OCI-LY3 (cell line): ENCODE measurements at regions not wholly inside any gene's neighbourhood (a gene's known extent, or its start where the extent isn't known, plus 50 kb on each side); places are given as distances from the start of the nearest gene placed in this dataset.

Source experiments
- H2AFZ ChIP-seq: fragments of 200-600, 300-600 bp; shearing (Covaris generic); 2 replicates; pipeline ENCODE4 v1.6.0; 2014; ENCODE audit warnings: antibody characterized with exemption, low read depth, low read length
- H3K27ac ChIP-seq: fragments of 200-600, 300-600 bp; sonication (generic); 2 replicates; pipeline ENCODE4 v1.5.1; 2014; ENCODE audit warnings: mild to moderate bottlenecking, low read length, moderate library complexity, mixed read lengths
- H3K27me3 ChIP-seq: fragments of 200-600, 300-600 bp; sonication (generic); 2 replicates; pipeline ENCODE4 v1.6.1; 2014; ENCODE audit warnings: low read depth, low read length, mixed read lengths
- H3K36me3 ChIP-seq: fragments of 200-600, 300-600 bp; sonication (generic); replicated peaks from 2 replicates; pipeline ENCODE3; 2014; ENCODE audit warnings: low read depth, low read length, mixed read lengths
- H3K4me1 ChIP-seq: fragments of 300-600, 200-600 bp; sonication (generic); 2 replicates; pipeline ENCODE4 v1.6.1; 2014; ENCODE audit warnings: low read length, mixed read lengths
- H3K4me2 ChIP-seq: fragments of 200-600, 300-600 bp; sonication (generic); 2 replicates; pipeline ENCODE4 v1.6.1; 2014; ENCODE audit warnings: low read length, mixed read lengths
- H3K4me3 ChIP-seq: fragments of 300-600, 200-600 bp; sonication (generic); 2 replicates; pipeline ENCODE4 v1.5.1; 2014; ENCODE audit warnings: antibody characterized with exemption, mild to moderate bottlenecking, low read length, moderate library complexity
- H3K79me2 ChIP-seq: fragments of 300-600, 200-600 bp; shearing (Covaris generic); 2 replicates; pipeline ENCODE4 v1.6.1; 2014; ENCODE audit warnings: mild to moderate bottlenecking, low read length, mixed read lengths
- H3K9ac ChIP-seq: fragments of 300-600, 200-600 bp; shearing (Covaris generic); 2 replicates; pipeline ENCODE4 v1.6.0; 2014; ENCODE audit warnings: mild to moderate bottlenecking, low read length, moderate library complexity
- H3K9me3 ChIP-seq: fragments of 200-600, 300-600 bp; shearing (Covaris generic); 2 replicates; pipeline ENCODE4 v1.6.1; 2014; ENCODE audit warnings: low read length, mixed read lengths; ENCODE audit not compliant: insufficient read depth
- H4K20me1 ChIP-seq: fragments of 200-600, 300-600 bp; sonication (generic); 2 replicates; pipeline ENCODE4 v1.6.1; 2016; ENCODE audit warnings: low read length, mixed read lengths; ENCODE audit not compliant: insufficient read depth
- EZH2phosphoT487 ChIP-seq: fragments of 200-600 bp; shearing (Covaris generic); IDR thresholded peaks from 2 replicates; pipeline ENCODE4 v1.6.1; 2018; ENCODE audit warnings: antibody characterized with exemption, mixed run types, low read depth
- TF ChIP-seq, protein P1 (sequence below): fragments of 200-600, 300-600 bp; sonication (generic); IDR thresholded peaks from 2 replicates; pipeline ENCODE4 v1.5.1; 2014; ENCODE audit warnings: antibody characterized with exemption, low read length, low read depth

DNA sequence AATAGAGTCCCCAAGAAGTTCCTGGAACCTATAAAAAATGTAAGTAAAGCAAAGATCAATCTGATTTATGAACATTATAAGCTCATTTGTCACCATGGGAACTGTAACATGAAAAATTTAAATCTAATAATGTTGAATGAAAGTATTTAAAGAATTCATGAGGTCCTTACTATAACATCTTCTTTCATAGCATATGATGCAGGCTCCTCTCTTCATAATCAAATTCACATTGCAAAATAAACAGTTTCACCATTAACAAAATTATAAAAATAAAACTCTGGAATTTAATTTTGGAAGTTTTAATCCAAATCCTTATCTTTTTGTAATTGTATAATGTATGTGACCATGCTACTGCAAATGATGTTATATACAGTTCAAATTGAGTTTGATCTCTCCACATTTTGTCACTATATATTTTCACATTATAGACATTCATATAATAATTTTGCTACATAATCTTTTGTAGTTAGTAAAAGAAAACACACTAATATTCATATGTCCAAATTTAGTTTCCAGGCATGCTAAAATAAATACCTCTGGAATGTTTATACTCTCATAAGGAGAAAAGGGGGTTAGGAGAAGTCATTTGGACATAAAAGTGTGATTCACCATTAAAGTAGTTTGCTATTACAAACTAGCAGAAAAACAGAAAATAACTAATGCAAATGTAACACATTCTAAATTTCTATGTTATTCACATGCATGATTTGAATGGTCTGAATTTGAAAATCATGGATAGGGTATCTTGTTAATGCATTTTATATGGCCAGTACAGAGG lies 954.1 kb downstream of the DSC3 start:
- H3K4me2 ChIP-seq = no peak overlapping the region
- H3K36me3 ChIP-seq = no peaks in the 10 kb centered on the region
- no peaks in the 10 kb centered on the region for H3K79me2 ChIP-seq
- no peak overlapping the region for H3K27ac ChIP-seq
- H3K27me3 ChIP-seq = no peaks in the 10 kb centered on the region
- H3K4me1 ChIP-seq = no peaks in the 10 kb centered on the region
- no peak overlapping the region for H3K4me3 ChIP-seq
- no peak for TF ChIP-seq EZH2phosphoT487
- TF ChIP-seq, protein P1, sequence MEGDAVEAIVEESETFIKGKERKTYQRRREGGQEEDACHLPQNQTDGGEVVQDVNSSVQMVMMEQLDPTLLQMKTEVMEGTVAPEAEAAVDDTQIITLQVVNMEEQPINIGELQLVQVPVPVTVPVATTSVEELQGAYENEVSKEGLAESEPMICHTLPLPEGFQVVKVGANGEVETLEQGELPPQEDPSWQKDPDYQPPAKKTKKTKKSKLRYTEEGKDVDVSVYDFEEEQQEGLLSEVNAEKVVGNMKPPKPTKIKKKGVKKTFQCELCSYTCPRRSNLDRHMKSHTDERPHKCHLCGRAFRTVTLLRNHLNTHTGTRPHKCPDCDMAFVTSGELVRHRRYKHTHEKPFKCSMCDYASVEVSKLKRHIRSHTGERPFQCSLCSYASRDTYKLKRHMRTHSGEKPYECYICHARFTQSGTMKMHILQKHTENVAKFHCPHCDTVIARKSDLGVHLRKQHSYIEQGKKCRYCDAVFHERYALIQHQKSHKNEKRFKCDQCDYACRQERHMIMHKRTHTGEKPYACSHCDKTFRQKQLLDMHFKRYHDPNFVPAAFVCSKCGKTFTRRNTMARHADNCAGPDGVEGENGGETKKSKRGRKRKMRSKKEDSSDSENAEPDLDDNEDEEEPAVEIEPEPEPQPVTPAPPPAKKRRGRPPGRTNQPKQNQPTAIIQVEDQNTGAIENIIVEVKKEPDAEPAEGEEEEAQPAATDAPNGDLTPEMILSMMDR = no peak
- H2AFZ ChIP-seq = no peak overlapping the region
- H3K9ac ChIP-seq = no peak overlapping the region
- no peaks in the 10 kb centered on the region for H3K9me3 ChIP-seq
- no peaks in the 10 kb centered on the region for H4K20me1 ChIP-seq

DNA sequence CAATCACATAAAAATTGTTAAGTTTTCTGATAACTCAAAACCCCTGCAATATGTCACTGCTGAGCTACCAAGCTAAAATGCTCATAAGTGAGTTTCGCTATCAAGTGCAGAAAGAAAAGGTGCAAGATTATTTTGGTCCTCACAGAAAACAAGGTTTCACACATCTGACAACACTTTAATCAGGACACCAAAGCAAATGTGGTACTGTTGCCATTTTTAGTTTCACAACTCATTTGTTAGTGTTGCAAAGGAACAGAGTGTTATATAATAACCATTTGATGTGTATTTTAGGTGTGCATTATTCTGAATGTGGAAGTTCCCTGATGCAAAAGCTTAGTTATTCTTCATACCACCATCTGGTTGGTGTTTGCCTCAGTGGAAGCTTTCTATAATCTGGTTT lies 956.2 kb downstream of the DSC3 start:
- Histone ChIP-seq H3K4me1 (no peaks in the 10 kb centered on the region), H3K4me3 (no peak overlapping the region), H3K27me3 (no peaks in the 10 kb centered on the region), H3K4me2 (no peak overlapping the region), H3K9ac (no peak overlapping the region), H3K36me3 (no peaks in the 10 kb centered on the region), H3K79me2 (no peaks in the 10 kb centered on the region), H3K27ac (no peak overlapping the region), H2AFZ (no peak overlapping the region), H3K9me3 (no peaks in the 10 kb centered on the region), H4K20me1 (no peaks in the 10 kb centered on the region)
- TF ChIP-seq, protein P1 = no peak
- TF ChIP-seq EZH2phosphoT487 = no peak

DNA sequence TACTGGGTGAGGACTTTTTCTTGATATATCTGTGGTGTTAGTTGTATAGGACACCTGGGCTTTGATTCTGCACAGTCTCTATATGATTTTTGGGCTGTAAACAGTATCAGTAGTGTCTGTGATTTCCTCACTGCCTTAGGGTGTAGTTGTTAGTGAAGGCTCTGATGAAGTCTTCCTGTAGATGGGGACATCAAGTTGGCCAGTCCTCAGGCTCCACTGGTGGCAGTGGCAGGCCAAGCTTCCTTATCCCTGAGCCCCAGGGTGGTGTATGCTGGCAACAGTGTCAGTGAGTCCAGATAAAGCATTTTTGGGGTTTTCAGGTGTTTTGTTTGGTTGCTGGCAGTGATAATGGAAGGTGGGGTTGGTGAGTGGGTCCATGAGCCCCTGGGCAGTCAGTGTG lies 961.4 kb downstream of the DSC3 start:
- H2AFZ ChIP-seq = no peak overlapping the region
- TF ChIP-seq, protein P1 = no peak
- TF ChIP-seq EZH2phosphoT487 = no peak
- no peaks in the 10 kb centered on the region for H3K4me1 ChIP-seq
- no peaks in the 10 kb centered on the region for H3K36me3 ChIP-seq
- H3K79me2 ChIP-seq = no peaks in the 10 kb centered on the region
- H4K20me1 ChIP-seq = no peaks in the 10 kb centered on the region
- no peak overlapping the region for H3K4me3 ChIP-seq
- H3K9me3 ChIP-seq = peaks cover 6% of the 10 kb centered on the region; the same call in 1 of the 2 replicates
- no peak overlapping the region for H3K27ac ChIP-seq
- H3K27me3 ChIP-seq = no peaks in the 10 kb centered on the region
- no peak overlapping the region for H3K9ac ChIP-seq
- no peak overlapping the region for H3K4me2 ChIP-seq

DNA sequence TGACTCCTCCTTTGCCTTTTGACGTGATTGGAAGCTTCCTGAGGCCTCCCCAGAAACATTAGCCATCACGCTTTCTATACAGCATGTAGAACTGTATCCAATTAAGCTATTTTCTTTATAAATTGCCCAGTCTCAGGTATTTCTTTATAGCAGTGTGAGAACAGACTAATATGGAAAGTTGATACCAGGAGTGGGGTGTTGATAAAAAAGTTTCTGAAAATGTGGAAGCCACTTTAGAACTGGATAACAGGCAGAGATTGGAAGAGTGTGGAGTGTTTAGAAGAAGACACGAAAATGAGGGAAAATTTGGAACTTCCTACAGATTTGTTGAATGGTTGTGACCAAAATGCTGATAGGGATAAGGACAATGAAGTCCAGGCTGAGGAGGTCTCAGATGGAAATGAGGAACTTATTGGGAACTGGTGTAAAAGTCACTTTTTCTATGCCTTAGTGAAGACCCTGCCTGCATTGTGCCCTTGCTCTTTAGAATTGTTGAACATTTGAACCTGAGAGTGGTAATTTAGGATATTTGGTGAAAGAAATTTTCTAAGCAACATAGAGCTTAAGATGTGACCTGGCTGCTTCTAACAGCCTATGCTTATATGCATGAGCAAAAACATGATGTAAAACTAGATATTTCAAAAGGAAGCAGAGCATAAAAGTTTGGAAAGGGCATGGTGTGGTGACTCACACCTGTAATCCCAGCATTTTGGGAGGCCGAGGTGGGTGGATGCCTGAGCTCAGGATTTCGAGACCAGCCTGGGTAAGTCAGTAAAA lies 969.7 kb downstream of the DSC3 start:
- H4K20me1 ChIP-seq = no peaks in the 10 kb centered on the region
- H3K4me1 ChIP-seq = no peaks in the 10 kb centered on the region
- no peaks in the 10 kb centered on the region for H3K79me2 ChIP-seq
- no peak overlapping the region for H3K4me3 ChIP-seq
- H3K27ac ChIP-seq = no peak overlapping the region
- no peak overlapping the region for H3K9ac ChIP-seq
- H3K4me2 ChIP-seq = no peak overlapping the region
- no peak overlapping the region for H2AFZ ChIP-seq
- TF ChIP-seq EZH2phosphoT487 = no peak
- TF ChIP-seq, protein P1 = no peak
- H3K27me3 ChIP-seq = no peaks in the 10 kb centered on the region
- H3K36me3 ChIP-seq = no peaks in the 10 kb centered on the region
- no peaks in the 10 kb centered on the region for H3K9me3 ChIP-seq
